HEK293T (cell line): ENCODE measurements at regions not wholly inside any gene's neighbourhood (a gene's known extent, or its start where the extent isn't known, plus 50 kb on each side); places are given as distances from the start of the nearest gene placed in this dataset.

Source experiments
- CTCF ChIA-PET: fragments of 350-600 bp; formaldehyde crosslinking; extraction: SDS; loops from one replicate; lab custom pipeline; 2021; ENCODE audit warnings: antibody characterized with exemption, inconsistent platforms; lab: Yijun Ruan, JAX
- POLR2A ChIA-PET: fragments of 350-600 bp; formaldehyde crosslinking; extraction: SDS; loops from one replicate; lab custom pipeline; 2020; ENCODE audit warnings: antibody characterized with exemption, inconsistent platforms; lab: Yijun Ruan, JAX
- DNase-seq: peaks from one replicate; pipeline ENCODE4 v3.0.0; 2012; ENCODE audit warnings: mixed read lengths; ENCODE audit errors: extremely low spot score
- ARNT ChIP-seq: fragments of 450-650 bp; IDR thresholded peaks from 2 replicates; pipeline ENCODE4 v1.6.1; 2017; ENCODE audit warnings: mild to moderate bottlenecking
- BHLHE40 ChIP-seq: fragments of 450-650 bp; IDR thresholded peaks from 2 replicates; pipeline ENCODE4 v1.6.1; 2016; ENCODE audit warnings: mild to moderate bottlenecking, moderate library complexity, borderline replicate concordance
- CTBP1 ChIP-seq: fragments of 450-650 bp; IDR thresholded peaks from 2 replicates; pipeline ENCODE4 v1.6.1; 2016; ENCODE audit warnings: borderline replicate concordance
- ELF4 ChIP-seq: fragments of 450-650 bp; IDR thresholded peaks from 2 replicates; pipeline ENCODE4 v1.6.1; 2017; ENCODE audit warnings: antibody characterized with exemption
- FOXA1 ChIP-seq: fragments of 450-650 bp; IDR thresholded peaks from 2 replicates; pipeline ENCODE4 v1.6.1; 2016; ENCODE audit warnings: mild to moderate bottlenecking
- FOXK2 ChIP-seq: fragments of 450-650 bp; IDR thresholded peaks from 2 replicates; pipeline ENCODE4 v1.6.1; 2016; ENCODE audit warnings: mild to moderate bottlenecking
- FOXM1 ChIP-seq: fragments of 450-650 bp; IDR thresholded peaks from 2 replicates; pipeline ENCODE4 v1.6.1; 2017; ENCODE audit warnings: mild to moderate bottlenecking, borderline replicate concordance
- HDGF ChIP-seq: fragments of 450-650 bp; IDR thresholded peaks from 2 replicates; pipeline ENCODE4 v1.6.1; 2017; ENCODE audit warnings: antibody characterized with exemption, borderline replicate concordance
- L3MBTL2 ChIP-seq: fragments of 450-650 bp; conservative IDR thresholded peaks from 2 replicates; pipeline ENCODE4 v1.6.1; 2016; ENCODE audit warnings: mild to moderate bottlenecking
- LEF1 ChIP-seq: fragments of 450-650 bp; IDR thresholded peaks from 2 replicates; pipeline ENCODE4 v1.6.1; 2017; ENCODE audit warnings: mild to moderate bottlenecking, borderline replicate concordance
- NFRKB ChIP-seq: fragments of 450-650 bp; IDR thresholded peaks from 2 replicates; pipeline ENCODE4 v1.6.1; 2016; ENCODE audit warnings: mild to moderate bottlenecking, moderate library complexity
- SP1 ChIP-seq: fragments of 450-650 bp; IDR thresholded peaks from 2 replicates; pipeline ENCODE4 v1.6.1; 2017
- SUZ12 ChIP-seq: fragments of 450-650 bp; IDR thresholded peaks from 2 replicates; pipeline ENCODE4 v1.6.1; 2016; ENCODE audit warnings: mild to moderate bottlenecking
- TARDBP ChIP-seq: fragments of 450-650 bp; IDR thresholded peaks from 2 replicates; pipeline ENCODE4 v1.6.1; 2016
- ZNF384 ChIP-seq: fragments of 450-650 bp; IDR thresholded peaks from 2 replicates; pipeline ENCODE4 v1.6.1; 2016
- TF ChIP-seq, protein P1 (sequence below): fragments of 450-650 bp; IDR thresholded peaks from 2 replicates; pipeline ENCODE4 v1.6.1; 2016

DNA sequence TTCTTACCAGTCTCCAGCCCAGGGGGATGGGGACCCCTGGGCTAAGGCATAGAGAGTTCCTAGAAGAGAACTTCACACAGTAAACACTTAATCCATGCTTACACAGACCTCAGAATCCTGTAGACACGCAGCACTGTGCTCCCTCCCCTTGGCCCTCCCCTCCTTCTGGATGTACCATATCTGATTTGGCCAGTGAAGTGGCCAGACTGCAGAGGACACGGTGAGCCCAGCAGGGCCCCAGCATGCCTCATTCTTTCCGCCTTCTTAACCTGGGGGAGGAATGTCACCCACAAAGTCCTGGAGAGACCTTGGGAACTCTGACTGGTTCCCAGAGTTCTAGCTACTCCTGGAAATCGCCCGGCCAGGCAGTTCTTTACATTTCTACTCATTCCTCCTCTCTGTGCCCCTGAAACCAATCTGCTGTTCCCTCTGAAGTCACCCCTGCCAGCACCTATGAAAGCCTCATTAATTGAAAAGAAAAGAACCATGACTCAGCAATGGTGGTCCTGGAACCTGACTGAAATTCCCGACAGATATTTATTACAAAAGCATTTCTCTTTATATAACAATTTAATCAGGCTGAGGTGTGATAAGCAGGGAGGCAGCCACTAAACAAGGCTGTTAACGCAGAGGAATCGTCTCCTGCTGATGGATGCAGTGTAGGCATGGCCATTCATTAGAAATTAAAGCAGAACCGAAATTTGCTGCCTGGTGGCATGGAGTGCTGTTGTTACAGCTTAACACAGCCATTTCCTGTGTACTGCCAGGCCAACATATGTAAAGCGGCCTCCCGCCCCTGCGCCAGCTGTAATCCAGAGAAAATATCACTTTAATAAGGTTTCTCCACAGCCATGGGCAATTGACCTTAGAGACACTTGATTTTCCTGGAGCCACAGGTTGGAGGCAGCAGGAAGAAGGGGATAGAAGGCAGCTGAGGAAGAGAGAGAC lies 74.6 kb upstream of the KCND3 start:
- TF ChIP-seq CTBP1 (no peak), TARDBP (no peak), ARNT (no peak)
- CTCF ChIA-PET, result no interaction called here
- DNase-seq, result no peak
- POLR2A ChIA-PET, result no interaction called here

DNA sequence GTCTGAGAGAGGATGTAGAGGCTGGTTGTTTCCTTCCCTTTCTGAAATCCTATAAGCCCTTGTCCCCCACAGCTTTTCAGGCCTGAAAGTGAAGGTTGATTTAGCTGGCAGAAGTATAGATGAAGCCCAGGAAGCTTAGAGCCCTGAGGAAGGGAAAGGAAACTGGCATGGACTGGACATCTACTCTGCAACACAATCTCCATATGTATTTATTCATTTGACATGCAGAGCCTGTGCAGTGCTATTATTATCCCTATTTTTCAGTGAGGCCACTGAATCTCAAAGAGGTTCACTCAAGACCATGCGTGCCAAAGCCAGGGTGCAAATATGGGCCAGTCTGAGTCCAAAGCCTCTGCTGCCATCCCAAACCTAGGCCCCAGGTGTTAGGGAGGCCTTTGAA lies 78.5 kb upstream of the KCND3 start:
- POLR2A ChIA-PET, result no interaction called here
- no peak for TF ChIP-seq LEF1
- DNase-seq, result no peak
- CTCF ChIA-PET, result interaction anchor here (0.6 kb wide), 1 partner anchor 269 kb away, joined by 3 read pairs; no protein-coding TSS in a partner anchor

DNA sequence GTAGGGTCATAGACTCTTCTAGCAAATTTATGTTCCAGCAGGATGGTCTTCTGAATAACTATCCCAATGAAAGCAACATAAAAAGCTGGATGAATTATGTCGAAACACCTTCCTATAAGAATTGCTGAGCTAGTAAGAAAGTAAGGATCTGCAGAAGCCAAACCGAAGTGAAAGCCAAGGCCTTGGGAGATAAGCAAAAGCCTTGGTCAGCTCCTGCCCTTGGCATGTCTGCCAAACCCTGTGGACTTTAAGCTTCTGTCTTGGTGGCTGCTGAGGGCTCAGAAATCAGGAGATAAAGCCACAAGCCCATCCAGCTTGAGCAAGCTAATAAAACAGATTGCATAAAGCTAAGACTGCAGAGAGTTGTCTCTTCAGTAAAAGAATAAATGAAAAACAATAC lies 81.2 kb upstream of the KCND3 start:
- ChIA-PET CTCF (no interaction called here), POLR2A (no interaction called here)

DNA sequence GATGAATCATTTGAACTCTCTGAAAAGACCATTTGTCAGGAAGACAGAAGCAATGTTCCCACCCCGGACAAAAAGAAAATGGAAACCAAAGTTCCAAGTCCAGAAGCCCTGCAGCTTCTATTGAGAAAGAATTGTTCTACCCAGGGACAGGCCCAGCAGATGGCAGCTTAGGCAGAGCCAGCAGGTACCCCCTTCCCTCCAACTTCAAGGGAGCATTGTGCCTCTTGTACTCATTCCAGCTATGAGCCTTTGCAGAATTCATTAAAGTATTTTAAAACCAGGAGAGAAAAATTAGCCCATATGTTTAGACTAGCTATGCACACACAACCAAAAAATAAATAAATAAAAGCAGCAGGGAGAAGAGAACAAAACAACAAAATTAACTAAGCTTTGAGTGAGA lies 85.2 kb upstream of the KCND3 start:
- CTCF ChIA-PET, result no interaction called here

More for the DNA sequence above, 81.2 kb upstream of the KCND3 start:
- DNase-seq, result no peak
- TF ChIP-seq ELF4 (no peak), FOXA1 (no peak), HDGF (no peak), LEF1 (no peak), NFRKB (no peak), BHLHE40 (no peak)
- TF ChIP-seq, protein P1, sequence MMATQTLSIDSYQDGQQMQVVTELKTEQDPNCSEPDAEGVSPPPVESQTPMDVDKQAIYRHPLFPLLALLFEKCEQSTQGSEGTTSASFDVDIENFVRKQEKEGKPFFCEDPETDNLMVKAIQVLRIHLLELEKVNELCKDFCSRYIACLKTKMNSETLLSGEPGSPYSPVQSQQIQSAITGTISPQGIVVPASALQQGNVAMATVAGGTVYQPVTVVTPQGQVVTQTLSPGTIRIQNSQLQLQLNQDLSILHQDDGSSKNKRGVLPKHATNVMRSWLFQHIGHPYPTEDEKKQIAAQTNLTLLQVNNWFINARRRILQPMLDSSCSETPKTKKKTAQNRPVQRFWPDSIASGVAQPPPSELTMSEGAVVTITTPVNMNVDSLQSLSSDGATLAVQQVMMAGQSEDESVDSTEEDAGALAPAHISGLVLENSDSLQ, result no peak

DNA sequence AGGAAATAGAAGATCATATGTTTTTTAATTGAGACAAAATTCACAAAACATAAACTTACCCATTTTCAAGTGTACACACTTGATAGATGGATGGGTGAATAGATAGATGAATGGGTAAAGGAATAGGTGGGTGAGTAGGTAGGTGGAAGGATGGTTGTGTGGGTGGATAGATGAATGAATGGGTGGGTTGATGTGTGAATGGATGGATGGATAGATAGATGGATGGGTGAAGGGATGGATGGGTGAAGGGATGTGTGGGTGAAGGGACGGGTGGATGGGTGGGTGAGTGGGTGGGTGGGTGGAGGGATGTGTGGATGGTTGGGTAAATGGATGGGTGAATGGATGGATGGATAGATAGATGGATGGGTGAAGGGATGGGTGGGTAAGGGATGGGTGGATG lies 86.1 kb upstream of the KCND3 start:
- CTCF ChIA-PET, result no interaction called here
- TF ChIP-seq LEF1, result no peak
- no peak for TF ChIP-seq FOXA1
- TF ChIP-seq FOXK2, result no peak
- no peak for TF ChIP-seq ELF4
- TF ChIP-seq HDGF, result no peak
- DNase-seq, result no peak
- POLR2A ChIA-PET, result no interaction called here

More for the DNA sequence above, 85.2 kb upstream of the KCND3 start:
- no peak for DNase-seq
- no peak for TF ChIP-seq ZNF384
- TF ChIP-seq SUZ12, result no peak
- no peak for TF ChIP-seq TARDBP
- TF ChIP-seq ARNT, result no peak
- TF ChIP-seq BHLHE40, result no peak
- TF ChIP-seq, protein P1, result no peak
- no peak for TF ChIP-seq HDGF
- TF ChIP-seq NFRKB, result no peak
- no peak for TF ChIP-seq SP1
- no peak for TF ChIP-seq FOXA1
- TF ChIP-seq FOXK2, result no peak
- TF ChIP-seq CTBP1, result no peak
- no peak for TF ChIP-seq ELF4
- POLR2A ChIA-PET, result no interaction called here

DNA sequence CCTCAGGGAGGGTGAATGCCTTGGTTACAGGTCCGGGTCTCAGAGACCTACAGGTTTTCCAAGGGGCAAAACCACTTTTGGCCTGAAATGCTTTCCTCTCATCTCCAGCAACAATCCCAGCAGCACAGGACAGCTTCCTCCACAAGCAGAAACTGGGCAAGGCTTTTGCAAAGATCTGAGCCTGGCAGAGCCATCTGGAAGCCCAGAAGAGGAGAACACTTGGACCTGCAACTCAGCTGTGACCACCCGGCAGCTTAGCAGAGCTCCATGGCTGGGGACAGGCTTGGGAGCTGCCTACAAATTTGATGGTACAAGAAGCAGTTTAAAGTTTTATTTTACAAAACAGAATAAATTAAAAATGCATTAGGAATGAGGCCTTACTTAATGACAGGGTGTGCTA lies 90.0 kb upstream of the KCND3 start:
- TF ChIP-seq ARNT (no peak), CTBP1 (no peak), HDGF (no peak), SP1 (no peak), NFRKB (no peak), SUZ12 (no peak), ZNF384 (no peak), L3MBTL2 (no peak), BHLHE40 (no peak), FOXK2 (no peak), TARDBP (no peak), LEF1 (no peak), FOXM1 (no peak)
- TF ChIP-seq, protein P1, result no peak
- DNase-seq, result no peak
- CTCF ChIA-PET, result no interaction called here
- POLR2A ChIA-PET, result no interaction called here

DNA sequence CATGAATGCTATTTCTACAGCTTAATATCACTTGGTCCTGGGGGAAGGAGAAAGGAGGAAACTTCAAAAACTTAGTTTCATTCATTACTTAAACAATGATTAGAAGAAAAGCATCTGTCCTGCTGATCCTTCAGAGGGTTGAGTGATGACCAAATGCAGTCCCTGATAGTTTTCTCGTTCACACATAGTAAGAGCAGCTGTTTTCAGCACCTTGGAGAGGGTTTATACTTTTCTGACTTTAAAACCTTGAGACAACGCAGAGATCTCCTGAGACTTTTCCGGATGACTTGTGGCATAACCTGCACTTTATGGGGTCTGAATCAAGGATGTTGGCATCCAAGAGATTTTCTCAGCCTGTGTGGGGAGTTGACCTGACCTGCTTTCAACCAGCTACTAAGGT lies 94.0 kb upstream of the KCND3 start:
- ChIA-PET POLR2A (no interaction called here), CTCF (no interaction called here)
- peak; percentile 23 for DNase-seq
- TF ChIP-seq FOXK2, result no peak
- no peak for TF ChIP-seq LEF1
- TF ChIP-seq, protein P1, result no peak
- TF ChIP-seq FOXM1, result no peak
- no peak for TF ChIP-seq ARNT
- no peak for TF ChIP-seq BHLHE40
- no peak for TF ChIP-seq ZNF384
- no peak for TF ChIP-seq L3MBTL2
- TF ChIP-seq HDGF, result no peak
- TF ChIP-seq SUZ12, result no peak
